WTC11 (cell line): ENCODE measurements at regions not wholly inside any gene's neighbourhood (a gene's known extent, or its start where the extent isn't known, plus 50 kb on each side); places are given as distances from the start of the nearest gene placed in this dataset.

Source experiments
- ATAC-seq: fragments of 200-7000 bp; cut with Tn5 transposase; 2 replicates; pipeline ENCODE4 v1.10.0; 2021; ENCODE audit warnings: mild to moderate bottlenecking, moderate library complexity
- CTCF ChIA-PET: fragments of 300-600 bp; sonication (Branson Sonifier 250); formaldehyde crosslinking; loops from one replicate; lab custom pipeline; 2021; ENCODE audit warnings: antibody characterized with exemption; lab: Charles Lee
- POLR2A ChIA-PET: fragments of 350-600 bp; sonication (Branson Sonifier 250); formaldehyde crosslinking; loops from one replicate; lab custom pipeline; 2021; ENCODE audit warnings: antibody characterized with exemption; lab: Charles Lee
- DNase-seq: peaks from one replicate; pipeline ENCODE4 v3.0.0; 2021; ENCODE audit warnings: low spot score
- H3K27ac Mint-ChIP-seq: 2 replicates; pipeline ENCODE4 v1.8.0; 2021; ENCODE audit warnings: mixed read lengths
- H3K27me3 Mint-ChIP-seq: 2 replicates; pipeline ENCODE4 v1.8.0; 2021; ENCODE audit warnings: low read depth, mild to moderate bottlenecking, moderate library complexity, mixed read lengths
- H3K36me3 Mint-ChIP-seq: 2 replicates; pipeline ENCODE4 v1.8.0; 2021; ENCODE audit warnings: mixed read lengths
- H3K4me1 Mint-ChIP-seq: 2 replicates; pipeline ENCODE4 v1.8.0; 2022; ENCODE audit warnings: mixed read lengths
- H3K4me3 Mint-ChIP-seq: 2 replicates; pipeline ENCODE4 v1.8.0; 2021; ENCODE audit warnings: mild to moderate bottlenecking, moderate library complexity, mixed read lengths
- H3K9me3 Mint-ChIP-seq: 2 replicates; pipeline ENCODE4 v1.8.0; 2021; ENCODE audit warnings: mixed read lengths
- ATF1 ChIP-seq: sonication (generic); formaldehyde crosslinking; IDR thresholded peaks from 2 replicates; pipeline ENCODE4 v1.8.1; 2023; ENCODE audit warnings: mild to moderate bottlenecking, moderate library complexity, missing genetic modification reagents
- E2F5 ChIP-seq: sonication (generic); formaldehyde crosslinking; IDR thresholded peaks from 2 replicates; pipeline ENCODE4 v1.8.1; 2022; ENCODE audit warnings: mild to moderate bottlenecking, moderate library complexity, missing genetic modification reagents
- ELF4 ChIP-seq: sonication (generic); formaldehyde crosslinking; IDR thresholded peaks from 2 replicates; pipeline ENCODE4 v1.8.1; 2022; ENCODE audit warnings: low read depth, mild to moderate bottlenecking, moderate library complexity, missing genetic modification reagents
- FOXP1 ChIP-seq: sonication (generic); formaldehyde crosslinking; IDR thresholded peaks from 2 replicates; pipeline ENCODE4 v1.8.0; 2022; ENCODE audit warnings: missing genetic modification reagents, mild to moderate bottlenecking, moderate library complexity, borderline replicate concordance
- GABPB1 ChIP-seq: sonication (generic); formaldehyde crosslinking; IDR thresholded peaks from 2 replicates; pipeline ENCODE4 v1.8.1; 2023; ENCODE audit warnings: mild to moderate bottlenecking, missing genetic modification reagents
- HMGXB4 ChIP-seq: sonication (generic); formaldehyde crosslinking; IDR thresholded peaks from 2 replicates; pipeline ENCODE4 v1.8.1; 2023; ENCODE audit warnings: mild to moderate bottlenecking, moderate library complexity, missing genetic modification reagents
- IRF2 ChIP-seq: sonication (generic); formaldehyde crosslinking; IDR thresholded peaks from 2 replicates; pipeline ENCODE4 v1.8.0; 2022; ENCODE audit warnings: low read depth, missing genetic modification reagents, borderline replicate concordance
- MYBL2 ChIP-seq: sonication (generic); formaldehyde crosslinking; IDR thresholded peaks from 2 replicates; pipeline ENCODE4 v1.8.1; 2023; ENCODE audit warnings: mild to moderate bottlenecking, moderate library complexity, missing genetic modification reagents
- NR1H2 ChIP-seq: sonication (generic); formaldehyde crosslinking; IDR thresholded peaks from 2 replicates; pipeline ENCODE4 v1.9.0; 2021; ENCODE audit warnings: mild to moderate bottlenecking, moderate library complexity, missing genetic modification reagents
- NR2C2 ChIP-seq: sonication (generic); formaldehyde crosslinking; IDR thresholded peaks from 2 replicates; pipeline ENCODE4 v1.8.0; 2022; ENCODE audit warnings: mild to moderate bottlenecking, missing genetic modification reagents
- NR3C1 ChIP-seq: sonication (generic); formaldehyde crosslinking; conservative IDR thresholded peaks from 2 replicates; pipeline ENCODE4 v1.8.1; 2023; ENCODE audit warnings: low read depth, mild to moderate bottlenecking, missing genetic modification reagents
- PREB ChIP-seq: sonication (generic); formaldehyde crosslinking; IDR thresholded peaks from 2 replicates; pipeline ENCODE4 v1.8.1; 2022; ENCODE audit warnings: mild to moderate bottlenecking, missing genetic modification reagents, moderate library complexity, borderline replicate concordance
- SP1 ChIP-seq: sonication (generic); formaldehyde crosslinking; conservative IDR thresholded peaks from 2 replicates; pipeline ENCODE4 v1.8.1; 2022; ENCODE audit warnings: missing genetic modification reagents
- ZNF219 ChIP-seq: sonication (generic); formaldehyde crosslinking; IDR thresholded peaks from 2 replicates; pipeline ENCODE4 v1.8.0; 2023; ENCODE audit warnings: missing genetic modification reagents, mild to moderate bottlenecking, borderline replicate concordance
- ZNF281 ChIP-seq: sonication (generic); formaldehyde crosslinking; IDR thresholded peaks from 2 replicates; pipeline ENCODE4 v1.8.0; 2023; ENCODE audit warnings: mild to moderate bottlenecking, missing genetic modification reagents
- ZNF396 ChIP-seq: fragments of 250-450 bp; sonication (Bioruptor Pico); IDR thresholded peaks from 2 replicates; pipeline ENCODE4 v1.8.0; 2021; ENCODE audit warnings: mild to moderate bottlenecking, moderate library complexity, borderline replicate concordance
- ZNF671 ChIP-seq: fragments of 250-450 bp; sonication (Bioruptor Pico); IDR thresholded peaks from 2 replicates; pipeline ENCODE4 v1.8.0; 2021; ENCODE audit warnings: mild to moderate bottlenecking
- TF ChIP-seq, protein P1 (sequence below): sonication (generic); formaldehyde crosslinking; IDR thresholded peaks from 2 replicates; pipeline ENCODE4 v1.8.0; 2022; ENCODE audit warnings: missing genetic modification reagents
- TF ChIP-seq, protein P2 (sequence below): sonication (generic); formaldehyde crosslinking; IDR thresholded peaks from 2 replicates; pipeline ENCODE4 v1.8.0; 2022; ENCODE audit warnings: mild to moderate bottlenecking, missing genetic modification reagents
- TF ChIP-seq, protein P3 (sequence below): sonication (generic); formaldehyde crosslinking; IDR thresholded peaks from 2 replicates; pipeline ENCODE4 v1.8.1; 2022; ENCODE audit warnings: low read depth, mild to moderate bottlenecking, moderate library complexity, missing genetic modification reagents, borderline replicate concordance
- TF ChIP-seq, protein P4 (sequence below): fragments of 250-450 bp; sonication (Bioruptor Pico); conservative IDR thresholded peaks from 2 replicates; pipeline ENCODE4 v1.9.0; 2021; ENCODE audit warnings: mild to moderate bottlenecking

- TF ChIP-seq HMGXB4 (CRISPR knock-in tag) (no peak), PREB (CRISPR knock-in tag) (no peak), ELF4 (CRISPR knock-in tag) (no peak), ZNF219 (no peak)
- TF ChIP-seq, protein P1, sequence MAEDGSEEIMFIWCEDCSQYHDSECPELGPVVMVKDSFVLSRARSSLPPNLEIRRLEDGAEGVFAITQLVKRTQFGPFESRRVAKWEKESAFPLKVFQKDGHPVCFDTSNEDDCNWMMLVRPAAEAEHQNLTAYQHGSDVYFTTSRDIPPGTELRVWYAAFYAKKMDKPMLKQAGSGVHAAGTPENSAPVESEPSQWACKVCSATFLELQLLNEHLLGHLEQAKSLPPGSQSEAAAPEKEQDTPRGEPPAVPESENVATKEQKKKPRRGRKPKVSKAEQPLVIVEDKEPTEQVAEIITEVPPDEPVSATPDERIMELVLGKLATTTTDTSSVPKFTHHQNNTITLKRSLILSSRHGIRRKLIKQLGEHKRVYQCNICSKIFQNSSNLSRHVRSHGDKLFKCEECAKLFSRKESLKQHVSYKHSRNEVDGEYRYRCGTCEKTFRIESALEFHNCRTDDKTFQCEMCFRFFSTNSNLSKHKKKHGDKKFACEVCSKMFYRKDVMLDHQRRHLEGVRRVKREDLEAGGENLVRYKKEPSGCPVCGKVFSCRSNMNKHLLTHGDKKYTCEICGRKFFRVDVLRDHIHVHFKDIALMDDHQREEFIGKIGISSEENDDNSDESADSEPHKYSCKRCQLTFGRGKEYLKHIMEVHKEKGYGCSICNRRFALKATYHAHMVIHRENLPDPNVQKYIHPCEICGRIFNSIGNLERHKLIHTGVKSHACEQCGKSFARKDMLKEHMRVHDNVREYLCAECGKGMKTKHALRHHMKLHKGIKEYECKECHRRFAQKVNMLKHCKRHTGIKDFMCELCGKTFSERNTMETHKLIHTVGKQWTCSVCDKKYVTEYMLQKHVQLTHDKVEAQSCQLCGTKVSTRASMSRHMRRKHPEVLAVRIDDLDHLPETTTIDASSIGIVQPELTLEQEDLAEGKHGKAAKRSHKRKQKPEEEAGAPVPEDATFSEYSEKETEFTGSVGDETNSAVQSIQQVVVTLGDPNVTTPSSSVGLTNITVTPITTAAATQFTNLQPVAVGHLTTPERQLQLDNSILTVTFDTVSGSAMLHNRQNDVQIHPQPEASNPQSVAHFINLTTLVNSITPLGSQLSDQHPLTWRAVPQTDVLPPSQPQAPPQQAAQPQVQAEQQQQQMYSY (CRISPR knock-in tag) = no peak
- TF ChIP-seq, protein P2, sequence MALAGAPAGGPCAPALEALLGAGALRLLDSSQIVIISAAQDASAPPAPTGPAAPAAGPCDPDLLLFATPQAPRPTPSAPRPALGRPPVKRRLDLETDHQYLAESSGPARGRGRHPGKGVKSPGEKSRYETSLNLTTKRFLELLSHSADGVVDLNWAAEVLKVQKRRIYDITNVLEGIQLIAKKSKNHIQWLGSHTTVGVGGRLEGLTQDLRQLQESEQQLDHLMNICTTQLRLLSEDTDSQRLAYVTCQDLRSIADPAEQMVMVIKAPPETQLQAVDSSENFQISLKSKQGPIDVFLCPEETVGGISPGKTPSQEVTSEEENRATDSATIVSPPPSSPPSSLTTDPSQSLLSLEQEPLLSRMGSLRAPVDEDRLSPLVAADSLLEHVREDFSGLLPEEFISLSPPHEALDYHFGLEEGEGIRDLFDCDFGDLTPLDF (CRISPR knock-in tag) = no peak
- TF ChIP-seq, protein P3, sequence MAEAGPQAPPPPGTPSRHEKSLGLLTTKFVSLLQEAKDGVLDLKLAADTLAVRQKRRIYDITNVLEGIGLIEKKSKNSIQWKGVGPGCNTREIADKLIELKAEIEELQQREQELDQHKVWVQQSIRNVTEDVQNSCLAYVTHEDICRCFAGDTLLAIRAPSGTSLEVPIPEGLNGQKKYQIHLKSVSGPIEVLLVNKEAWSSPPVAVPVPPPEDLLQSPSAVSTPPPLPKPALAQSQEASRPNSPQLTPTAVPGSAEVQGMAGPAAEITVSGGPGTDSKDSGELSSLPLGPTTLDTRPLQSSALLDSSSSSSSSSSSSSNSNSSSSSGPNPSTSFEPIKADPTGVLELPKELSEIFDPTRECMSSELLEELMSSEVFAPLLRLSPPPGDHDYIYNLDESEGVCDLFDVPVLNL = no peak
Observed at GRCh38 chr12:116657921-116658495, 79.9 kb downstream of the SPRING1 start (continued).

- no peak overlapping the region for H3K4me3 Mint-ChIP-seq
- CTCF ChIA-PET = interaction anchor here (1.0 kb wide), 1 partner anchor 673 kb away, joined by 3 read pairs; no protein-coding TSS in a partner anchor
- no peak overlapping the region for H3K27ac Mint-ChIP-seq
- no peak for TF ChIP-seq ZNF281
- no peak for TF ChIP-seq MYBL2 (CRISPR knock-in tag)
- no peak for TF ChIP-seq E2F5
- no peak for TF ChIP-seq GABPB1
- no peak for TF ChIP-seq FOXP1 (CRISPR knock-in tag)
- TF ChIP-seq, protein P4, sequence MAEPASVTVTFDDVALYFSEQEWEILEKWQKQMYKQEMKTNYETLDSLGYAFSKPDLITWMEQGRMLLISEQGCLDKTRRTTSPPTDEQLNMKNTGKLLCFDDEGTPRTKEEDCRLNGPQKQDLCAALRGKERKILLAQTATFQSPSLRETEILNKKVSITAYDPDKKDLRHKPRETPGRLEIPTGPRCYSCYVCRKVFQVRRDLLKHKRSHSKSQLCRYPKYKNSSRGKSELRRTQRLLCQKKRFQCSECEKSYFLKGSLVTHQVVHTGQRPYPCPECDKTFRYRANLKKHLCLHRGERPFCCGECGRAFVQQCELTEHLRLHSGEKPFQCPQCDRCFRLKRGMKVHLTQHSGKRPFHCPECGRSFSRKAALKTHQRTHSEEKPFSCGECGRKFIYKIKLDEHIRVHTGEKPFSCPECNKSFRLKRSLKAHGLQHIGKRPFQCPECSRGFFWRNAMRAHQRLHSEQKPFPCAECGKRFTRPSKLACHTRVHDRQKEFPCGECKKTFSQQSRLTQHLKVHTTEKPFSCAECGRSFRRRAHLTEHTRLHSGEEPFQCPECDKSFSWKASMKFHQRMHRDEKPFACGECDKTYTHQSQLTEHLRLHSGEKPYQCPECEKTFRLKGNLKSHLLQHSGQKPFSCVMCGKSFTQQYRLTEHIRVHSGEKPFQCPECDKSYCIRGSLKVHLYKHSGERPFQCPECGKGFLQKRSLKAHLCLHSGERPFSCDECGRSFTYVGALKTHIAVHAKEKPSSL (CRISPR knock-in tag) = no peak
- TF ChIP-seq NR3C1 (CRISPR knock-in tag) = no peak
- TF ChIP-seq ZNF671 (CRISPR knock-in tag) = no peak
- TF ChIP-seq ZNF396 = no peak
- no peak for TF ChIP-seq ATF1 (CRISPR knock-in tag)
- TF ChIP-seq IRF2 (CRISPR knock-in tag) = no peak
- no peak for TF ChIP-seq SP1
- no peak for TF ChIP-seq NR1H2 (CRISPR knock-in tag)
- no peak for TF ChIP-seq NR2C2 (CRISPR knock-in tag)
Observed at GRCh38 chr12:116656306-116656705, 81.6 kb downstream of the SPRING1 start.

More at GRCh38 chr12:116656306-116656705, 81.6 kb downstream of the SPRING1 start:
- POLR2A ChIA-PET = no interaction called here
- Mint-ChIP-seq H3K9me3 (peaks cover 17% of the 10 kb centered on the region), H3K4me1 (peaks cover 16% of the 10 kb centered on the region), H3K27me3 (peaks cover 5% of the 10 kb centered on the region), H3K36me3 (no peaks in the 10 kb centered on the region)
- ATAC-seq = no peak
- no peak for DNase-seq
